Stimulated activated CD4-positive, alpha-beta T cell treated with anti-CD3 and anti-CD28 coated beads, Interleukin-2, amount 100 ng/mL, for 24 hours (primary cell): ENCODE measurements at regions not wholly inside any gene's neighbourhood (a gene's known extent, or its start where the extent isn't known, plus 50 kb on each side); places are given as distances from the start of the nearest gene placed in this dataset.
"Not testable (repeated sequence)": the region's sequence is repeated elsewhere in the genome, so short reads cannot be mapped to it uniquely, and the experiment has no call there.

ENCODE experiments used
- DNase-seq, 2 donors: peaks; one replicate each; pipeline ENCODE4 v3.0.0-alpha.2; 2020

DNA sequence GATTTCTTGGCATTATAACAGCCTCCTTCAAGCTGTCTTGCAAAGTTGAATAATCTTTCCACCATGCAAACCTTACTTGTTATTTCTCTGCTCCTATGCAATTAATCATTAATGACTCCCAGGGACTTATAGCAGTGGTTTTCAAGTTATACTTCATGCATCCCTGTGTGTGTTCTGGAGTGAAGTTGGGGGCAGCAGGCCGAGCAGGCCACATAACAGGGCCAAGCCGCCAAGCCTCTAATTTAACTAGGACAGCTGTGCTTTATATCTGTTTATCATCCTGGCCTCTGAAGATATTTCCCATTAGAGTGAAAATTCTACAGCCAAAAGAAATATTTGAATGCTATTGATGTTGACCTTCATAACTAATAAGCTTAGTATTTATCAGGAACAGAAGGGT lies 133.5 kb upstream of the PAK3 start:
- no peak for DNase-seq

DNA sequence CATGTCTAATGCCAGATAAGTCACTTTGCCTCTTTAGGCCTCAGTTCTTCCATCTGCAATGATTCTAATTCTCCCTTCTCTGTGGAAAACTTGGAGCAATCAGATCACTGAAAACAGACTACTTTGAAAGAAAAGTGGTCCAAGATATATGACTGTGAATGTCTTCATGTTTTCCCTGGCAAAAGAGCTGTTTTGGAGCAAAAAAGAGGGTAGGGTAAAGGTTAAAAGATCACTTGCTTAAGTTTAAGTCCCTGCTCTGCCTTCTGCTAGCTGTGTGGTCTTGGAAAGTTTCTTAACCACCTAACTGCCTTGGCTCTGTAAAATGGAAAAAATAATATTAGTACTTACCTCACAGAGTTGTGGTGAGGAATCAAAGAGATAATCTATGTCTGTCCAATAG lies 140.3 kb upstream of the PAK3 start:
- no peak for DNase-seq

DNA sequence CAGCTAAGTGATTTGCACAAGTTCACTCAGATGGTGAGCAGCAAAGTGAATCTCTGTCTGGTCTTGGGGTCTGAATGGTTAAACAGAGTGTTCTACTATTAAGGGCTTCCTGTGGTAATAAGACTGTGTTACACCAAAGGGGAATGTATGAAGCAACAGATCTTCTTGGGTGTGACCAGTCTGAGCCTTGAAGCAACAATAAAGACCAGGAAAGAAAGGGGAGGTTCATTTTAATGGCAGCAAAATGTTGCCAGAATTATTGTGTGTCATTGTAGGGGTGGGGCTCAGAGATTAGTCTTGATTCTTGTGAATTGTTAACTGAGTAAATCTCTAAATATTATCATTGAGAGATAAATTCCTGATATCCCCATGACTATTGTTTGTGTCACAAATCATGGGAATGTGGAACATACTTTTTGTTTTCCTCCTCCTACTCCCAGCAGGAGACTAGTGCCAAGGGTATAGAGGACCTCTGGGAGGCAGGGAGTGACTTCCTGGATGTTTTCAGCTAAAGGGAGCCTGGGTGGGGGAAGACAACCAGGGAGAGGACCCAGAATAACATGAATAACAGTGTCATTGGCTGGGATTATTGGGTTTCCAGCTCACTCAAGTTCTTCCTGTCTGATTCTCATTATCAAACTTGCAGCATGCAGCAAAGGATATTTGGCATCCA lies 141.4 kb upstream of the PAK3 start:
- DNase-seq: no peak

DNA sequence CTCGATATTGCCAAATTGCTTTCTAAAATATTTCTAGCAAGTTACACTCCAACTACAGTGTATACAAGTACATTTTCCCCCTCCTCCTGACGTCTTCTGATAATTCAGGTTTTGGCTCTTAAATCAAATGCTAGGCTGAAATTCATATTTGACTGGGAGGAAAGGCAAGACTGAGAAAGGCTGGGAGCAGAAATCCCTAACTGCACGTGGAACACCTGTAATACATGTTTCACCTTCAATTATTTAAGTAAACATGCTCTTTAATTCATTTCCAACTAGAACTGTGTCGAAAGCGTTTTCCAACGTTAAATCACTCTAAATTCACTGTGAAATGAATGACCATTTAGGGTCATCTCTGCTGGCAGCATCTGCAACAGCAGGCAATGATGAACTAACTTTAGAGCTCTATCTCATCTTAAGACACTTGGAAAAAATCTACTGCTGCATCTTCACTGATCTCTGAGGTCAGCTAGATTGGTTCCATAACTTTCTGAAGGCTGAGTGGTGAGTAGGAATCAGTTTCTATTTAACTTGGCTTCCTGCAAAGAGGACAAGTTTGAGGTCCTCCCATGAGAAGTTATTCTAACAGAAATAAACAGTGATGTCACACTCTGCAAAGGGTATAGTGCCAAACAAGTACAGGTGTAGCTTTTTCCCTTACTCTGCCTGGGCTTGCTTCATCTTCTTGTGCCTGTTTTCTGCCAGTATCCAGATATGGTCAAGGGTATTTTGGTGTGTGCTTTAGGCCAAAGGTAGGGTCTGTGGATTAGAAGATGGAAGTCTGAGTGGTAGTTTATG lies 144.3 kb upstream of the PAK3 start:
- no peak for DNase-seq

DNA sequence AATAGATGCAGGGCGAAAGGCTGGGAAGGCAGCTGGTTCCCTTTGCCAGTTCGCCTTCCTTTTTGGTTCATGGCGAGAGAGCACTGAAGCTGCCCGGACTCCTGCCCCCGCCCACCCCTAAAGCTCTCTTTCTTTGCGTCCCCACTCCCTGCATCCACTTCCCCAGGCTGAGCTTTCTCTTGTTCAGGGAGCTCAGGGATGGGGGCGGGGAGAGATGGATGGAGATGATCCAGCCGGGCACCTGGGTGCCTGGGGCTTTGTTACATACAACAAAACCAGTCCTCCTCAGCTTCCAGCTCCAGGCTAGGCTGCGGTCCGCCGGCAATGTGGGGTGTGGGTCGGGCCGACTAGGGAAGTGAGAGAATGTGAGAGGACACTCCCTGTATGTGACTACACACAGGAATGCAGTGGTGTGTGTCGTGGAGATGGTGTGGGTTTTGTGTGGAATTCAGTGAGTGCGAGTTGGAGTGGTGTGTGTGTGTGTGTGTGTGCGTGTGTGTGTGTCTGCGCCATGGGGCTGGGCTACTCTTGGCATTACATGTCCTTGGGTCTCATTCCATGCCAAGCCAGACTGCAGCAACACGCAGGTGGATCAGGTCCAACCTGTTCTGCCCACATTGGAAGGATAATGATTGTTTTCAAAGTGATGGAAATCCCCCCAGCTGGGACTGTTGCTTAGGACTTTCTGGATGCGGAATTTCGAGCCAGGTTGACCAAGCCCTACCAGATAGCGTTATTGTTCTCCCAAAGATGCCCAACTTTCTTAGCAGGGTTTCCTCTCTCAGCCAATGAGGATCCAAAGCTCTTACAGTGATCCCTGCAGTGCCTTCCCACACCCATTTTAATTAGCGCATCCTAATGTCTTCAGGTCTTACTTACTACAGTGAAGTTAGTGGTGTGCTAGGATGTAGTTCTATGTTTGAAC lies 149.4 kb upstream of the CHRDL1 start:
- no peak for DNase-seq

DNA sequence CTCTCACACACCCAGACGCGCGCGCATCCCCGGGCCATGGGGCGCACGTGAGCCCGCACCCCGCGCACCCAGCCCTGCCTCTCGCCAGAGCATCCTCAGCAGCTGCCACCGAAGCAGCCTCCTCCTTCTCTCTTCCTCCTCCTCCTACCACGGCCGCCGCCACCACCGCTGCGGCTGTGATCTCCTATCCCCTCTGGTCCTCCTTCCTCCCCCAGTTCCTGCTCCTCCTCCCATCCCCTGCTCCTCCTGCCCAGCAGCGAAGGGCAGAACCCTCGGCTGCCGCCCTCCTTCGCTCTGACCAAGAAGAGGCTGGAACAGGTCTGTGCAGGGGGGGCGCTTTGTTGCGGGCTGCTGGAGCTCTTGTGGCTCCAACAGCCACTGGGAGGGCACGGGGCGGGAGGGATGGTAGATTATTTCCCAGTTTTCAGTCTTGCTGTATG lies 148.7 kb upstream of the CHRDL1 start:
- no peak for DNase-seq

DNA sequence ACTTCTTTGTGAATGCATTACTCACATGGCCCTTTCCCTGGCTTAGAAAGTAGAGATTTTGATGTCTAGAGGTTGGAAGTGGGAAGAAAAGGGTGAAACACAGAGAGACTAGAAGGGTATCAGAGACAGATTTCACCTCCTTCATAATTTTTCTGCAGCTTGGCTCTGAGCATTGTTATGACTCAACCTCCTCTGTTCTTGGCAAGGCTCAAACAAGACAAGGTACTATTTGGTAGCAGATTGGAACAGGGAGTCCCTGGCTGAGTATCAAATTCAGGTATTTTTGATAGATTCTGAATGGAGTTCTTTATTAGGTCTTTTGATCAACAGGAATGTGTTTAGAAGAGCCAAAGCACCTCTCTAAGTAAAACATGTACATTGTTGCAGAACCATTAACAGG lies 146.3 kb upstream of the CHRDL1 start:
- DNase-seq: no peak

DNA sequence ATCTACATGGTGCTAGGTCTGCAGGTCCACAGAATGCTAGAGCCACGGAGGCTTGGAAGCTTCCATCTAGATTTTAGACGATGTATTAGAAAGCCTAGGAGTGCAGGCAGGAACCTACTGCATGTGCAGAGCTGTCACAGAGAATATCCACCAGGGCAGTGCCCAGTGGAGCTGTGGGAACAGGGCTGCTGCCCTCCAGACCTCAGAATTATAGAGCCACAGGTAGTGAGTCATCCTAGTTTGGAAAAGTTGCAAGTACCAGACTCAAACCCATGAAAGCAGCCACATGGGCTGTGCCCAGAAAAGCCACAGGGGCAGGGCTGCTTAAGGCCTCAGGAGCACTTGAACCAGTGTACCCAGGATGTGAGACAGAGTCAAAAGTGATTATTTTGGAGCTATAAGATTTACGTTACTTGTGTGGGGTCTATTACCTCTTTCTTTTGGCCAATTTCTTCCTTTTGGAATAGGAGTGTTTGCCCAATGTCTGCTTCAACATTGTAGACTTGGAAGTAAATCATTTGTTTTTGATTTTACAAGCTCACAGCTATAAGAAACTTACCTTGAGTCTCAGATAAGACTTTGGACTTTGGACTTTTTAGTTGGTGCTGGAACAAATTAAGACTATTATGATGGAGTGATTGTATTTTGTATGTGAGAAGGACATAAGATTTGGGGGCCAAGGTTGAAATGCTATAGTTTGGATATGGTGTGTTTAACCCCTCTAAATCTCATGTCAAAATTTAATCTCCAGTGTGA lies 143.5 kb upstream of the CHRDL1 start:
- DNase-seq: no peak

DNA sequence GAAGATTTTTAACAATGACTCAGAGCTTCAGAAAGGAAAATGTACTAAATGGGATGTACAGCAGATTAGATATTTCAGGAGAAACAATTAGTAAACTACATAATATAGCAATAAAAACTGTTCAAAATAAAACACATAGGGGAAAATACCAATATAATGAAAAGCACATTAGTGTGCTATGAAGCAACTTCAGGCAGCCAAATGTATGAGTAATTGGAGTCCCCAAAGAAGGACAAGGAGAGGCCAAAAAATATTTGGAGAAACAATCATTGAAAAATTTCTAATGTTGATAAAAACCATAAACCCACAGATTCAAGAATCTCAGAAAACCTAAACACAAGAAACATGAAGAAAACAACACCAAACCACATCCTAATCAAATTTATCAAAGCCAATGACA lies 129.3 kb upstream of the CHRDL1 start:
- DNase-seq: no peak

DNA sequence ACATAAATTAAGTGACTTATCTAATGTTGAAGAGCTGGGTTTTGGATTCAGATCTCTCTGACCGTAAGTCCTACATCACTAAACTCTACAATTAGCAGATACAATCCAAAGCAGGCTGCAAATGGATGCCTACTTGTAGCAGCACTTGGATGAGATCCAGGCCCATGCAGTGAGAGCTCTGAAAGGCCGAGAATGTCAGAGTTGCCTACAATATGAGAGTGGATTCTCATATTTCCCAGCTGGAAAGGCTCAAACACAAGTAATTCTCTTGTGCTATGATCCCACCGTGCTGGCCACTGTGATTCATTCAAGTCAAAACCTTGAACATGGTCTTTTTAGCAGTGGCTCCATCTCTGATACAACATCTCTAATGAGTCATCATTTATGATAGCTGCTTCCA lies 125.4 kb upstream of the CHRDL1 start:
- DNase-seq: no peak

DNA sequence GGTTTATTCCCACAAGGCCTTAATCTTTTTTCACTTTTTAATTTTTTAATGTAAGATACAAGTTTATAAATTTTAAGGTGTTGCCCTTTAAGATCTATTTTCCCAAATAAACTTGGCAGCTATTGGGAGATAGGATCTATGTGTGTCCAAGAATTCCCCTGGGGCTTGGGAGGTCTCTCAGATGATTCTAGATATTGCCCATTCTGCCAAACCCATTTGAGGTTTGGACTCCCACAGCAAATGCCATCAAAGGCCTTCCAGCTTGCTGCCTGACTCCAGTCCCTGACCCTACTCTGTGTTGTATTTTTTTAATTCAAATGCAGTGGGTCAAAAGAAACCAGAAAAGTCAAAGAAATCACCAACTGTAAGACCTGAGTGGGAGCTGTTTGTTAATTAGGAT lies 120.0 kb upstream of the CHRDL1 start:
- DNase-seq: no peak

DNA sequence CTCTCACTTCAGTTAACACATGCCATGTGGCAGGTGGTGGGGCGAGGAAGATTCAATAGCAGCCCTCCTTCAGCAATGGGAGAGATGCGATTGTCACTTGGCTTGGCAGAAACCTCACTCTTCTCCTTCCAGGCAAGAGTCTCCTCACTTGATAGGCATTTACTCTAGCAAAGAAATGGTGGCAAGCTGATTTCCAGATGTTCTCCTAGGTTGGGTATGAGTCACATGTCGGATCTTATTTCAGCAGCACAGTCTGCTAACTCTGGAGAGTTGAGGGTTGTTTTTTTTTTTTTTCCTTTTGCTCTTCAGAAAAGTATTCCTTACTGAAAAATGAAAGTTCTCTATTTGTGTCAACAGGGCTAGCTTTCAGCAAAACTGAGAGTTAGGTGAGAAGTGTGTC lies 119.5 kb upstream of the CHRDL1 start:
- no peak for DNase-seq

DNA sequence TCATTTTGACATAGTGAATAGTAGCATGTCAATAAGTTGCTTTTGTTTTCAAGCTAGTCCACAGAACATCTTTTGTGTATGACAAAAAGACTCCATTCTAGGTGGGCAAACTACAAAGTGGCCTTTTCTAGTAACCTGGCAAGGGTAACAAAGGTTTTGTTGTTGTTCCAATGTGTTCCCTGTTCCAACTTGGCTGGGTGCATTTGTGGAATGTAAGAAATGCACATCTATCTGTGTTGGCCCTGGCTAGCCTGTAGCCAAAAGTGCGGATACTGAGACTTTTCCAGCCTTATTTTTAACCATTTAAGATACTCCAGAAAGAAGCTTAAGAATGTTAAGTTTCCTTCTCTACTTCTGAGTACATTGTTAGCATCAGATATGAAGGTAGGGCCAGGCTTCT lies 118.7 kb upstream of the CHRDL1 start:
- no peak for DNase-seq

DNA sequence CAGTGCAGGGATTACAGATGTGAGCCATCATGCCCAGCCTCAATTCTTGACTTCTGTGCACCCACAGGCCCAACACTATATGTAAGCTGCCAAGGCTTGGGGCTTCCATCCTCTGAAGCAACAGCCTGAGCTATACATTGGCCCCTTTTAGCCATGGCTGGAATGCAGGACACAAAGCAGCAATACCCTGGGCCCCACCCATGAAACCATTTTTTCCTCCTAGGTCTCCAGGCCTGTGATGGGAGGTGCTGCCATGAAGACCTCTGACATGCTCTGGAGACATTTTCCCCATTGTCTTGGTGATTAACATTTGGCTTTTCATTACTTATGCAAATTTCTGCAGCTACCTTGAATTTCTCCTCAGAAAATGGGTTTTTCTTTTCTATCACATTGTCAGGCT lies 109.1 kb upstream of the CHRDL1 start:
- DNase-seq: not testable (repeated sequence)

DNA sequence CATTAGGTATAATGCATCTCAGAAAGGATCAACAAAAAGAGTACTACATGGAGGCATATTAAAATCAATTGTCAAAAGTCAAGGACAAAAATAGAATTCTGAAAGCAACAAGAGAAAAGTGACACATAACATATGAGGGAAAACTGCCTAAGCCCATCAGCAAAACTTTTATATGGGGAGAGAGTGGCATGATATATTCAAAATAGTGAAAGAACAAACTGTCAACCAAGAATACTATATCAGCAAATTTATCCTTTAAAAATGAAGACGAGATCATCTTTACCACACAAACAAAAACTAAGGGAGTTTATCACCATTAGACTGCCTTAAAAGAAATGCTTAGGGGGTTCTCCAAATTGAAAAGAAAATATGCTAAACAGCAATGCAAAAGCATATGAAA lies 86.4 kb upstream of the CHRDL1 start:
- no peak for DNase-seq

DNA sequence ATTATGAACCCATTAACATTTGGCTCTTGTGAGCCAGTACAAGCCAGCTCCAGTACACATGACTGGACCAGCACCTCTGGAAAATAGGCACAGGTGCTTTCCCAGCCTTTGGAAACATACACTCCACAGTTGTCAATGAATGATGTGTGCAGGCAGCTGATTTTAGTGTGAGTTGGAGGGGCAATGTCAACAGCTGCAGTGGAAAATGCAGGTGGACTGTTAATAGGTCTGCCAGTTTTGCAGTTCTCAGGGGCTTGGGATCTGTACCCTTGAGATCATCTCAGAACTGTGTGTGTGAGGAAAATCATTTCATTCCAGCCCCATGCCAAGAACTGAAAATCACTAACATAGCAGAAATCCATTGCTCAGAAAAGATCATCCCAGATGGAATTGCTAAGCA lies 81.7 kb upstream of the CHRDL1 start:
- no peak for DNase-seq

DNA sequence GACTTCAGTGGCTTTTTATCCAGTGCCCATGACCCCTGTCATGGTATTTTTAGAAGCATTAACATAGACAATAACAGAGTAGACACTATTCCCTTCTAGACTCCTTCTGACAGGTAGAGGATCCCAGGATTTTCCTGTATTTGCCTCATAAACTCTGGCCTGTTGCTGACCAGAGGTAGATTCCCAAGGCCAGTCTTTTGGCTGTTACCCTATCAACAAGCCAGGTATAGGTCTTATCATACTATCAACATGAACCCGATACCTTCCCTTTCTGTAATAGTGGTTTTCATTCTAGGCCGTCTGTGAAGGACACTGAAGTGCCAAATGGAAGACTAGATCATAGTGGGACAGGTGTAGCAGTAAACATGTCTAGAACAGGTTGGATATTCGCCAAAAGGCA lies 76.2 kb upstream of the CHRDL1 start:
- no peak for DNase-seq

DNA sequence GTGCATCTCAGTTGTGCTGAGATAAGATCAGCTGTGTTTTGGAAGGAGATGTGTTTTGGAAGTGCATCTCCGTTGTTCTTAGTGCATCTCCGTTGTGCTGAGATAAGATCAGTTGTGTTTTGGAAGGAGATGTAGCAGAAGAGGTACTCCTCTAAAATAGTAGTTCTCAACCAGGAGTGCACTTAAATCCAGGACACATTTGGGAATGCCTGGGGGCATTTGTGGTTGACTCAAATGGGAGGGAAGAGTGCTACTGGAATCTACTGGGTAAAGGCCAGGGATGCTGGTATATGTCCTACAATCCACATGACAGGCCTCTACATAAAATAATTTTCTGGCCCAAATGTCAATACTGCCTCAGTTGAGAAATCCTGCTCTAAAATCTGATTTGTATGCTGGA lies 70.8 kb upstream of the CHRDL1 start:
- no peak for DNase-seq

DNA sequence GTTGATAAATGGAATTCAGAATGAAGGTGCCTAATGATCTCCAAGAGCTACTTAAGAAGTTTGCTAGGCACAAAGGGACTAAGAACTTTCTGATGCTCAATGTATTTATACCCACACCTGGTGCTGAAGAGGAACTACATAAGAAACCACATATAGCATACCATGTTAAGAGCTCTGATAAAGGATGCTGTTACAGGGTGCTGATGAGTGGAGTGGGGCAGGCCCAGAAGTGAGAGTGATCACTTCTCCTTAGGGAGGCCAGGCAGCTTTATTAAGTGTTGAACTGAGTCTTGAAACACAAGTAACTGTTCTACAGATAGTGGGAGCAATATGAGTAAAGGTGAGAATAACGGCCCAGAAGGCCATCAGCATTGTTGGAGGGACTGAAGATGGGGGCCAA lies 68.3 kb upstream of the CHRDL1 start:
- DNase-seq: no peak

DNA sequence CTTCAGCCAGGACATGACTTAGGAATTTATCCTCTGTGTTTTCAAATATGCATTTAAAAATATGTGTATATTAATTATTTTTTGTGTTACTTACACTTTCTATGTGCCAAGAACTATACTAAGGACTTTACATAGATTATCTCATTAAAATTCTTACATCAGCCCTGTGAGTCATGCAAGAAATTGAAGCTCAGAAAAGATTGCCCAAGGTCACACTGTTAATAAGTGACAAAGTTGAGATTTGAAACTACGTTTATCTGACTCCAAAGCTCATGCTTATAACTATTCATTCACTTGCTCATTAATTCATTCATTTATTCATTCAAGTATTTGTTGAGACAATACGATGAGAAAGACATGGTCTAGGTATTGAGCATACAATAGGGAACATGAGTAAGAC lies 62.9 kb upstream of the CHRDL1 start:
- DNase-seq: no peak

DNA sequence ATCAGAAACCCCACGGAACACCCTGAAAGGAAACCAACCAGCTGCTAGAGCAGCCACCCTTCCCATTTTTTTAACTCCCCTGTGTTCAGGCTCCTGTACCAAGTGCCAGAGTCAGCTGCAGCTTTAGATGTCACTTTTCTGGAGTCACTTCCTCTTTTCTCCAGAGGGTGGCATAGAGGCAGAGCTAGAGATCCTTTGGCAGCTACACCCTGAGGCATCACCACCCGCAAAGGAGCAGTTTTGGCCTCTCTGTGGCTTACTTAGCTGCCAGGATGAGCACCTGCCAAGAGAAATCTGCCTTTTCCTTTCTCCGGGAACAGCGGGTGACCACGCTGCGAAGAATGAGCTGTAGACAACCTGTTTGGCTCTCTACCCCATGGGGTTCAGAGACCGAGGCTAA lies 58.0 kb upstream of the CHRDL1 start:
- no peak for DNase-seq

DNA sequence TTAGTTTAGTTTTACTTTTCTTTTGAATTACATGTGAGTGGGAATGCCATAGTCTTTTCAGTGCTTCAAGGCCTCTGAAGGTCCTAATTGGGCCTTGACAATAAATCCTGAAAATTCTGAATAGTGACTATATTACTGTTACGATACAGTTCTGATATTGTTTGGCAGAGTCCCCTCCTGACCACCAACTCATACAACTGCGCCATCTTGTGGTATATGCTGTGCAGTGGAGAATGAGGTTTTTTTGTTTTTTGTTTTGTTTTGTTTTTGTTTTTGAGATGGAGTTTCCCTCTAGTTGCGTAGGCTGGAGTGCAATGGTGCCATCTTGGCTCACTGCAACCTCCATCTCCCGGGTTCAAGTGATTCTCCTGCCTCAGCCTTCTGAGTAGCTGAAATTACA lies 56.6 kb upstream of the CHRDL1 start:
- DNase-seq: no peak

DNA sequence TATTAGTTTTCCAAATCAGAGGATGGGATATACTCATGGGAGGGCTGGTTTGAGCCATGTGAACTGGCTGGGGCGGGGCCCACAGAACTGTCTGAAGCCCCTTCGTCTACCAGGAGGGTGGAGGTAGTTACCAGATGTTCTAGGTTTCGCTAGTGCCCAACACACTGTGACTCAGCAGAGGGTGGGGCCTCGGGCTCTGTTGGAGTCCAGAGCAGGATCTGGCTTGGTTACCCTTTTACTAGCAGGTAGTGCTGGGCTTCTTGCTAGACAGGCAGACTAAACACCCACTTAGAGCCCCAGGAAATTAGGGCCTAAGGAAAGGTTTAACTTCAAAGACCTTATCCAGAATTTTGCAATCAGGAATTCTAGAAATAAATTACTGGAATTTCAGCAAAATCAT lies 56.2 kb upstream of the CHRDL1 start:
- no peak for DNase-seq
